ENCODE measurements at regions not wholly inside any gene's neighbourhood (a gene's known extent, or its start where the extent isn't known, plus 50 kb on each side); places are given as distances from the start of the nearest gene placed in this dataset.

DNA sequence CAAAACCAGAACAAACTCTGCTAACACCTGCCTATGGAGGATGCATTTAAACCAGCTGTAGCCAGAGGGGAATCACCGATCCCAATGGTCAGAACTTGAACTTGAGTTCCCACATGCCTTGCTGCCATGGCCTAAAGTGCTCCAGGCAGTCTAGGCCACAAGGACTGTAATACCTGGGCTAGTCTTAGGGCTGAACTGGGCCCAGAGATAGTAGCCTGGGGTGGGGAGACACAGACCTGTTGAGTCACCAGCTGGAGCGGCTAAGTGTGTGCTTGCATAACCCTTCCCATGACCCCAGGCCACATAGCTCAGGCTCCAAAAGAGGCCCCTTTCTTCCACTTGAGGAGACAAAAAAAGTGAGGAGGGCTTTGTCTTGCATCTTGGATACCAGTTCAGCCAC, 515.0 kb upstream of the DDX18 start:
- Histone ChIP-seq H3K9me3 (ENCODE audit: control insufficient read depth in 1 of 2, insufficient read depth in 1 of 2, low read depth in 1 of 2, low read length in 2 of 2) (peaks cover 0 to 13% of the 10 kb centered on the region in 2 experiments; a peak in 2 of 4 replicates), H3K9me2 (ENCODE audit: insufficient read depth) (no peaks in the 10 kb centered on the region), H3K4me1 (ENCODE audit: control insufficient read depth in 1 of 2, insufficient read depth in 2 of 2, low read length in 2 of 2) (no peaks in the 10 kb centered on the region), H3K36me3 (ENCODE audit: control insufficient read depth in 1 of 2, insufficient read depth in 2 of 2, low read length in 2 of 2) (no peaks in the 10 kb centered on the region), H3K4me2 (ENCODE audit: low read length) (no peak overlapping the region), H2AFZ (ENCODE audit: low read depth, low read length, poor library complexity, severe bottlenecking) (no peak overlapping the region), H3K79me2 (ENCODE audit: insufficient read depth, low read length) (no peaks in the 10 kb centered on the region), H3K9ac (ENCODE audit: low read length) (no peak overlapping the region), H3K27ac (ENCODE audit: low read depth, low read length) (no peak overlapping the region), H3K4me3 (replicated peaks in 1 of 2; ENCODE audit: low read depth in 1 of 2, low read length in 2 of 2) (no peak overlapping the region), H4K20me1 (ENCODE audit: insufficient read depth) (no peaks in the 10 kb centered on the region), H3K27me3 (ENCODE audit: insufficient read depth, low read length) (no peaks in the 10 kb centered on the region)
- intact Hi-C loops (cut with micrococcal nuclease), result no loop called here
- DNase-seq (ENCODE audit: low read depth, low spot score) (no peak), ATAC-seq (no peak)
- CTCF ChIA-PET, result no interaction called here
- no TSS peak for BruUV-seq (replicated peaks)
- POLR2A ChIA-PET, result no interaction called here
- no peak for TF ChIP-seq RAD21 (IDR thresholded peaks at IDR 0.05; ENCODE audit: low read depth)
- no peak for TF ChIP-seq ZFX (IDR thresholded peaks at IDR 0.05)
- no peak for TF ChIP-seq ZNF274 (IDR thresholded peaks at IDR 0.05; ENCODE audit: low read depth, low read length)
- TF ChIP-seq POLR2A (IDR thresholded peaks at IDR 0.05; ENCODE audit: borderline replicate concordance, extremely low read depth, insufficient read depth, insufficient read length), result no peak
- TF ChIP-seq MAX (IDR thresholded peaks at IDR 0.05), result no peak
- no peak for TF ChIP-seq EZH2phosphoT487 (IDR thresholded peaks at IDR 0.05; ENCODE audit: borderline replicate concordance)
- TF ChIP-seq YY1 (IDR thresholded peaks at IDR 0.05; ENCODE audit: extremely low read depth, insufficient replicate concordance, low read depth, low read length), result no peak
- no peak for TF ChIP-seq SP1 (IDR thresholded peaks at IDR 0.05; ENCODE audit: low read depth)
- TF ChIP-seq CBX3 (IDR thresholded peaks at IDR 0.05; ENCODE audit: low read depth), result no peak
- TF ChIP-seq SRF (IDR thresholded peaks at IDR 0.05; ENCODE audit: low read depth), result no peak
- no peak for TF ChIP-seq CTCF (IDR thresholded peaks at IDR 0.05 in 2 of 3, conservative IDR thresholded peaks at IDR 0.05 in 1 of 3; ENCODE audit: borderline replicate concordance in 1 of 3, insufficient read depth in 1 of 3, low read depth in 2 of 3, low read length in 2 of 3)
- TF ChIP-seq ZBTB33 (IDR thresholded peaks at IDR 0.05; ENCODE audit: extremely low read depth, insufficient replicate concordance, low read length), result no peak
- no peak for TF ChIP-seq FOSL1 (IDR thresholded peaks at IDR 0.05; ENCODE audit: low read depth)
- no peak for TF ChIP-seq CEBPB (IDR thresholded peaks at IDR 0.05; ENCODE audit: low read depth)
- TF ChIP-seq, protein P1, sequence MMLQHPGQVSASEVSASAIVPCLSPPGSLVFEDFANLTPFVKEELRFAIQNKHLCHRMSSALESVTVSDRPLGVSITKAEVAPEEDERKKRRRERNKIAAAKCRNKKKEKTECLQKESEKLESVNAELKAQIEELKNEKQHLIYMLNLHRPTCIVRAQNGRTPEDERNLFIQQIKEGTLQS (IDR thresholded peaks at IDR 0.05), result no peak
- no peak for TF ChIP-seq EGR1 (IDR thresholded peaks at IDR 0.05; ENCODE audit: low read depth)
- no peak for TF ChIP-seq ELF1 (IDR thresholded peaks at IDR 0.05; ENCODE audit: borderline replicate concordance, low read depth)
- TF ChIP-seq EZH2 (IDR thresholded peaks at IDR 0.05), result no peak
- TF ChIP-seq, protein P2, sequence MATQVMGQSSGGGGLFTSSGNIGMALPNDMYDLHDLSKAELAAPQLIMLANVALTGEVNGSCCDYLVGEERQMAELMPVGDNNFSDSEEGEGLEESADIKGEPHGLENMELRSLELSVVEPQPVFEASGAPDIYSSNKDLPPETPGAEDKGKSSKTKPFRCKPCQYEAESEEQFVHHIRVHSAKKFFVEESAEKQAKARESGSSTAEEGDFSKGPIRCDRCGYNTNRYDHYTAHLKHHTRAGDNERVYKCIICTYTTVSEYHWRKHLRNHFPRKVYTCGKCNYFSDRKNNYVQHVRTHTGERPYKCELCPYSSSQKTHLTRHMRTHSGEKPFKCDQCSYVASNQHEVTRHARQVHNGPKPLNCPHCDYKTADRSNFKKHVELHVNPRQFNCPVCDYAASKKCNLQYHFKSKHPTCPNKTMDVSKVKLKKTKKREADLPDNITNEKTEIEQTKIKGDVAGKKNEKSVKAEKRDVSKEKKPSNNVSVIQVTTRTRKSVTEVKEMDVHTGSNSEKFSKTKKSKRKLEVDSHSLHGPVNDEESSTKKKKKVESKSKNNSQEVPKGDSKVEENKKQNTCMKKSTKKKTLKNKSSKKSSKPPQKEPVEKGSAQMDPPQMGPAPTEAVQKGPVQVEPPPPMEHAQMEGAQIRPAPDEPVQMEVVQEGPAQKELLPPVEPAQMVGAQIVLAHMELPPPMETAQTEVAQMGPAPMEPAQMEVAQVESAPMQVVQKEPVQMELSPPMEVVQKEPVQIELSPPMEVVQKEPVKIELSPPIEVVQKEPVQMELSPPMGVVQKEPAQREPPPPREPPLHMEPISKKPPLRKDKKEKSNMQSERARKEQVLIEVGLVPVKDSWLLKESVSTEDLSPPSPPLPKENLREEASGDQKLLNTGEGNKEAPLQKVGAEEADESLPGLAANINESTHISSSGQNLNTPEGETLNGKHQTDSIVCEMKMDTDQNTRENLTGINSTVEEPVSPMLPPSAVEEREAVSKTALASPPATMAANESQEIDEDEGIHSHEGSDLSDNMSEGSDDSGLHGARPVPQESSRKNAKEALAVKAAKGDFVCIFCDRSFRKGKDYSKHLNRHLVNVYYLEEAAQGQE (IDR thresholded peaks at IDR 0.05; ENCODE audit: low read depth), result no peak
- no peak for TF ChIP-seq POLR2AphosphoS5 (IDR thresholded peaks at IDR 0.05; ENCODE audit: low read depth, low read length)
- RAD21 ChIA-PET (ENCODE audit: low non-redundant PET in 1 of 2, low total read pairs in 2 of 2, uncharacterized antibody in 2 of 2, unreplicated experiment in 2 of 2), result no interaction called here
